ENCODE measurements at regions not wholly inside any gene's neighbourhood (a gene's known extent, or its start where the extent isn't known, plus 50 kb on each side); places are given as distances from the start of the nearest gene placed in this dataset.

- no peaks in the 10 kb centered on the region for H3K36me3 ChIP-seq
- no peak overlapping the region for H3K4me3 ChIP-seq
- DNase-seq, result no peak
- intact Hi-C loops (cut with DNase I), result no loop called here
- TF ChIP-seq POLR2A (IDR thresholded peaks at IDR 0.05), result no peak
- no peak for TF ChIP-seq EP300 (IDR thresholded peaks at IDR 0.05)
- no peak for TF ChIP-seq CTCF (IDR thresholded peaks at IDR 0.05)
- no peaks in the 10 kb centered on the region for H3K9me3 ChIP-seq
- H3K27me3 ChIP-seq, result no peaks in the 10 kb centered on the region
- H3K4me1 ChIP-seq (ENCODE audit: insufficient read depth), result no peaks in the 10 kb centered on the region
- WGBS, 3 donors, result 86 to 90% (median 88%) methylated on average over 1 of the region's 1 CpG
- H3K27ac ChIP-seq, result no peak overlapping the region
Observed at GRCh38 chr13:59587971-59588716, 575.6 kb downstream of the DIAPH3 start.

- Histone ChIP-seq H3K4me3 (no peak overlapping the region), H3K36me3 (no peaks in the 10 kb centered on the region), H3K4me1 (ENCODE audit: insufficient read depth) (no peaks in the 10 kb centered on the region), H3K27ac (no peak overlapping the region), H3K27me3 (no peaks in the 10 kb centered on the region), H3K9me3 (no peaks in the 10 kb centered on the region)
- no peak for TF ChIP-seq POLR2A (IDR thresholded peaks at IDR 0.05)
- no peak for TF ChIP-seq CTCF (IDR thresholded peaks at IDR 0.05)
- no peak for TF ChIP-seq EP300 (IDR thresholded peaks at IDR 0.05)
- intact Hi-C loops (cut with DNase I), result no loop called here
- no peak for DNase-seq
Observed at GRCh38 chr13:59588717-59589067, 575.0 kb downstream of the DIAPH3 start.

GRCh38 chr13:59601993-59602392 is 561.7 kb downstream of the DIAPH3 start:
- Histone ChIP-seq H3K36me3 (no peaks in the 10 kb centered on the region), H3K27me3 (no peaks in the 10 kb centered on the region), H3K4me3 (no peak overlapping the region), H3K9me3 (no peaks in the 10 kb centered on the region), H3K27ac (no peak overlapping the region), H3K4me1 (ENCODE audit: insufficient read depth) (no peaks in the 10 kb centered on the region)
- intact Hi-C loops (cut with DNase I), result no loop called here
- TF ChIP-seq EP300 (IDR thresholded peaks at IDR 0.05) (no peak), POLR2A (IDR thresholded peaks at IDR 0.05) (no peak)
- DNase-seq, result no peak

GRCh38 chr13:59603646-59604045 is 560.1 kb downstream of the DIAPH3 start:
- H3K4me1 ChIP-seq (ENCODE audit: insufficient read depth), result no peaks in the 10 kb centered on the region
- H3K9me3 ChIP-seq, result no peaks in the 10 kb centered on the region
- TF ChIP-seq POLR2A (IDR thresholded peaks at IDR 0.05) (no peak), CTCF (IDR thresholded peaks at IDR 0.05) (no peak), EP300 (IDR thresholded peaks at IDR 0.05) (no peak)
- no peak overlapping the region for H3K27ac ChIP-seq
- no peaks in the 10 kb centered on the region for H3K27me3 ChIP-seq
- no peak overlapping the region for H3K4me3 ChIP-seq
- intact Hi-C loops (cut with DNase I), result no loop called here
- 82 to 93% (median 85%) methylated on average over 2 of the region's 2 CpGs for WGBS, 3 donors
- no peak for DNase-seq
- no peaks in the 10 kb centered on the region for H3K36me3 ChIP-seq

- intact Hi-C loops (cut with DNase I), result no loop called here
- 15 to 28% (median 20%) methylated on average over 1 of the region's 1 CpG for WGBS, 3 donors
- H3K27me3 ChIP-seq, result no peaks in the 10 kb centered on the region
- no peaks in the 10 kb centered on the region for H3K9me3 ChIP-seq
- no peak for DNase-seq
- H3K4me1 ChIP-seq (ENCODE audit: insufficient read depth), result no peaks in the 10 kb centered on the region
- H3K4me3 ChIP-seq, result no peak overlapping the region
- no peak overlapping the region for H3K27ac ChIP-seq
- TF ChIP-seq EP300 (IDR thresholded peaks at IDR 0.05), result no peak
- TF ChIP-seq POLR2A (IDR thresholded peaks at IDR 0.05), result no peak
- no peak for TF ChIP-seq CTCF (IDR thresholded peaks at IDR 0.05)
- H3K36me3 ChIP-seq, result no peaks in the 10 kb centered on the region
Observed at GRCh38 chr13:59607172-59607571, 556.6 kb downstream of the DIAPH3 start.
